Stimulated activated memory B cell treated with anti-CD40 and anti-IgM and Interleukin-4, amounts not matched to agents 10 μg/mL and 1 μg/mL and 100 μg/mL, for 72 hours (primary cell): ENCODE measurements at regions not wholly inside any gene's neighbourhood (a gene's known extent, or its start where the extent isn't known, plus 50 kb on each side); places are given as distances from the start of the nearest gene placed in this dataset.

Experiments
- ATAC-seq: fragments of 150-1000 bp; cut with Tn5 transposase; 2 replicates; pipeline ENCODE4 v1.10.0; 2021
- H3K27ac Mint-ChIP-seq: one replicate; pipeline ENCODE4 v1.8.0; 2022; ENCODE audit warnings: mild to moderate bottlenecking, mixed read lengths
- H3K27me3 Mint-ChIP-seq: one replicate; pipeline ENCODE4 v1.8.0; 2022; ENCODE audit warnings: mixed read lengths
- H3K36me3 Mint-ChIP-seq: one replicate; pipeline ENCODE4 v1.8.0; 2022; ENCODE audit warnings: mixed read lengths
- H3K4me1 Mint-ChIP-seq: one replicate; pipeline ENCODE4 v1.8.0; 2022; ENCODE audit warnings: mixed read lengths
- H3K4me3 Mint-ChIP-seq: one replicate; pipeline ENCODE4 v1.8.0; 2022; ENCODE audit warnings: mild to moderate bottlenecking, moderate library complexity, mixed read lengths
- H3K9me3 Mint-ChIP-seq: one replicate; pipeline ENCODE4 v1.8.0; 2022; ENCODE audit warnings: mixed read lengths

DNA sequence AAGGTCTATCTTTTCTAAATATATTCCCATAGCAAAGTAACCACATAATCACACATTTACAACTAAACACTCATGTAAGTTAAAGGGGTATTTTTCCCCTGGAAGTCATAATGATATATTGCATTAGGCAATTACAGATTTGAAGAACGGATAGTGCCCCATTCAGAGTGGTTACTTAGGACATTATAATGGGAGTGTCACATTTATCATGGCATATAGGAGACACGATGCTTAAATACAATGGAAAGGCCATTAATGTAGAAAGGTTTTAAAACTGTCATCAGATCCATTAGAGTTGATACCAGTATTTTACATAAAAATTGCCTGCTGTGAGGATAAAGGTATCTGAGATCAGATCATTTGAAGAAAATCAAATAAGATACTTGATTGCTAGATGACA lies 582.0 kb upstream of the SEMA6D start:
- no peaks in the 10 kb centered on the region for H3K36me3 Mint-ChIP-seq
- no peak overlapping the region for H3K4me3 Mint-ChIP-seq
- no peaks in the 10 kb centered on the region for H3K27me3 Mint-ChIP-seq
- H3K9me3 Mint-ChIP-seq: no peaks in the 10 kb centered on the region
- no peak overlapping the region for H3K27ac Mint-ChIP-seq
- no peaks in the 10 kb centered on the region for H3K4me1 Mint-ChIP-seq
- ATAC-seq: no peak

DNA sequence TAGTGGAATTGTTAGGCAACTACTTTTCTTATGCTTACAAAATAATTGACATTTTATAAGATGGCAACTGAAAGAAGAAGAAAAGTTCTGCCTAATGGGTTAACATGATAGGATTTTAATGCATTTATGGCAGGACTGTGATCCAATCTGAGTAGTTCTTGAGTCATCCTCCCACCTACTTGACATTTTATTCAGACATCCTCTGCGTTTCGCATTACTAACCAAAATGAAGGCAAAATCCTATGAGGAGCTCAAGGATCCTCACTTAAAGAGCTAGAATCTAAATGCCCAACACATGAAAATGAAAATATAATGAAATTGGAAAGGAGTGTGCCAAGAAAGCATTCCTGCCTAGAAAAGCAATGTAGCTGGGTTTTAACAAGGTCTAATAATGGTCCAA lies 581.1 kb upstream of the SEMA6D start:
- H3K36me3 Mint-ChIP-seq: no peaks in the 10 kb centered on the region
- no peak overlapping the region for H3K4me3 Mint-ChIP-seq
- H3K9me3 Mint-ChIP-seq: no peaks in the 10 kb centered on the region
- H3K27ac Mint-ChIP-seq: no peak overlapping the region
- no peaks in the 10 kb centered on the region for H3K27me3 Mint-ChIP-seq
- no peaks in the 10 kb centered on the region for H3K4me1 Mint-ChIP-seq
- ATAC-seq: no peak

- H3K27ac Mint-ChIP-seq: no peak overlapping the region
- H3K36me3 Mint-ChIP-seq: no peaks in the 10 kb centered on the region
These were observed 577.3 kb upstream of the SEMA6D start for GRCh38 chr15:47139965-47140364.

DNA sequence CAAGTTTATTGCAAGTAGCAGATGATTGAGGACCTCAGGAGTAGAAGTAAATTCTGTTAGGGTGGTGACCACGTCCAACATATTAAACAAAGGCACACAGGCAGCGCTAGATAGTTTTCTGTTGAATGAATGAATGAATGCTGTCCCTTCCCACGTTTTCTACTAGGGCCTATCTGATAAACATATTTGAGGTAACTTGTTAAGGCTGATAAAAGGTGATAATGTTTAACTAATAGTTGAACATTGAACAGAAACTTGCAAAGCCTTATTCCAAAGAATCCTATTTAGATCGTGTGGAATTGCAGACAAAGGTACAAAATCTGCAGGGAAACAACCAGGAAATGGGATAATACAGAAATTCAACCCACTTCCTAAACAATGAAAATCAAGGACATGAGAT lies 559.5 kb upstream of the SEMA6D start:
- H3K9me3 Mint-ChIP-seq: peaks cover 2% of the 10 kb centered on the region
- H3K36me3 Mint-ChIP-seq: no peaks in the 10 kb centered on the region
- no peak overlapping the region for H3K4me3 Mint-ChIP-seq
- ATAC-seq: no peak
- H3K27me3 Mint-ChIP-seq: no peaks in the 10 kb centered on the region
- no peak overlapping the region for H3K27ac Mint-ChIP-seq
- no peaks in the 10 kb centered on the region for H3K4me1 Mint-ChIP-seq

More at GRCh38 chr15:47139965-47140364, 577.3 kb upstream of the SEMA6D start:
- no peak overlapping the region for H3K4me3 Mint-ChIP-seq
- peaks cover 8% of the 10 kb centered on the region for H3K9me3 Mint-ChIP-seq
- H3K4me1 Mint-ChIP-seq: no peaks in the 10 kb centered on the region
- no peaks in the 10 kb centered on the region for H3K27me3 Mint-ChIP-seq
- ATAC-seq: no peak

DNA sequence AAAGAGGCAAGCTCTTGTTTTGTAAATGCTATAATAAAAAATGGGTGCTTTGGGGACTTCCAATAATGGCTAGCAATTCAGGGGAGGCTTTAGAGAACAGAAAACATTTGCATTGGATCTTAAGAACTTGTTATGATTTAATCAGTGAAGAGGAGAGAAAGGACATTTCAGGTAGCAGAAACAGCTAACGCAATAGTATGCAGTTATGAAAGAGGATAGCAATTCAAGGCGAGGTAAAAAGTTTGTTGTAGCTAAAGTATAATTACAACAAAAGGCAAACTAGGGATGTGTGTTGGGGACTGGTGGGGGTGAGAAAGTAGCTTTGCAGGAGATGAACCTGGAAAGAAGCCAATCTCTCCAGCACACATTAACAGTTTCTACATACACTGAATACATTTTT lies 558.7 kb upstream of the SEMA6D start:
- Mint-ChIP-seq H3K27ac (no peak overlapping the region), H3K36me3 (no peaks in the 10 kb centered on the region), H3K4me1 (no peaks in the 10 kb centered on the region), H3K27me3 (no peaks in the 10 kb centered on the region), H3K4me3 (no peak overlapping the region), H3K9me3 (peaks cover 2% of the 10 kb centered on the region)
- ATAC-seq: no peak

- H3K36me3 Mint-ChIP-seq: no peaks in the 10 kb centered on the region
- no peaks in the 10 kb centered on the region for H3K4me1 Mint-ChIP-seq
- ATAC-seq: no peak
- H3K4me3 Mint-ChIP-seq: no peak overlapping the region
- peaks cover 9% of the 10 kb centered on the region for H3K27me3 Mint-ChIP-seq
- H3K27ac Mint-ChIP-seq: no peak overlapping the region
- H3K9me3 Mint-ChIP-seq: peaks cover 2% of the 10 kb centered on the region
These were observed 540.1 kb upstream of the SEMA6D start for GRCh38 chr15:47177177-47177576.

- Mint-ChIP-seq H3K27ac (no peak overlapping the region), H3K36me3 (peaks cover 5% of the 10 kb centered on the region), H3K27me3 (peaks cover 36% of the 10 kb centered on the region), H3K4me1 (peaks cover 11% of the 10 kb centered on the region), H3K9me3 (peaks cover 2% of the 10 kb centered on the region), H3K4me3 (no peak overlapping the region)
- ATAC-seq: no peak
These were observed 537.3 kb upstream of the SEMA6D start for GRCh38 chr15:47179988-47180387.

DNA sequence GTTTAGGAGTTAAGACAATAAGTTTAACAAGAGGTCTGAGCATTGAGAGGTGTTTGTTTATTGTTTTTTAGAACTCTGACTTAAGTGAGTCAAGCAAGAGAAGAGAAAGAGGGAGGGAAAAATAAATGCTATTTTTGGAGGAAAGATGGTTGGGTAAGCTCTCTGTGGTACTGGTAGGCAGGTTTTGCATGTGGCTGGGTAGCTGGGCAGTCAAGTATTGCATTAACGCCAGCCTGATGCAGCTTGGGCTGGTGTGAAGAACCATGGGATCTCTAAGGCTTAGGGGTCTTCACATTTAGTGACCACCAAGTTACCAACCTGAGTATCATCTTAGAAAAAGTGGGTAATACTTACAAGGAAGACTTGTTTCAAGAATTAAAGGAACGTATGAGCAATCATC lies 534.5 kb upstream of the SEMA6D start:
- H3K9me3 Mint-ChIP-seq: peaks cover 2% of the 10 kb centered on the region
- H3K4me1 Mint-ChIP-seq: peaks cover 13% of the 10 kb centered on the region
- H3K36me3 Mint-ChIP-seq: peaks cover 5% of the 10 kb centered on the region
- H3K4me3 Mint-ChIP-seq: no peak overlapping the region
- peaks cover 41% of the 10 kb centered on the region for H3K27me3 Mint-ChIP-seq
- no peak for ATAC-seq
- no peak overlapping the region for H3K27ac Mint-ChIP-seq

GRCh38 chr15:47184003-47184907 lies 533.0 kb upstream of the SEMA6D start:
- Mint-ChIP-seq H3K9me3 (peaks cover 2% of the 10 kb centered on the region), H3K36me3 (peaks cover 5% of the 10 kb centered on the region), H3K4me1 (peaks cover 13% of the 10 kb centered on the region), H3K4me3 (peak overlapping the region; percentile 42), H3K27me3 (peaks cover 41% of the 10 kb centered on the region), H3K27ac (no peak overlapping the region)
- peak; percentile 45 for ATAC-seq

- Mint-ChIP-seq H3K27me3 (peaks cover 41% of the 10 kb centered on the region), H3K9me3 (peaks cover 2% of the 10 kb centered on the region), H3K36me3 (peaks cover 5% of the 10 kb centered on the region), H3K27ac (no peak overlapping the region), H3K4me3 (peak overlapping the region; percentile 38), H3K4me1 (peaks cover 13% of the 10 kb centered on the region)
- ATAC-seq: no peak
These were observed 532.1 kb upstream of the SEMA6D start for GRCh38 chr15:47184908-47185801.

DNA sequence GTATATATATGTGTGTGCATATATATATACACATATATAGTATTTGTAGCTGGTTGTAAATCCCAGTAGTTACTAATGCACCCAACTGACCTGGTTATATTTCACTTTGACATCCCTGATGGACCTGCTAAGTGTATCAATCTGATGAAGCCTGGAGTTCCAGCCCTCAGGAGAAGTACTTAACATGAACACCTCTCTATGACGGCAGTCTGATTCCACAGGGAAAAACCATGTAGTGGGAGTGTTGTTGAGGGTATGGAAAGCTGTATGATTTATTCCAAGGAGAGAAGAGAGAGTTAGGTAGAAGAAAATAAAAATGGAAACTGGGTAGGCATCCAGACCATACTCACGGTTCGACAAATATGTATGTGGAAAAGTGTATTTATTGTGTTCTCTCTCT lies 531.2 kb upstream of the SEMA6D start:
- no peak for ATAC-seq
- Mint-ChIP-seq H3K4me3 (no peak overlapping the region), H3K27ac (no peak overlapping the region), H3K4me1 (peaks cover 13% of the 10 kb centered on the region), H3K36me3 (peaks cover 5% of the 10 kb centered on the region), H3K27me3 (peaks cover 41% of the 10 kb centered on the region), H3K9me3 (peaks cover 2% of the 10 kb centered on the region)

GRCh38 chr15:47188758-47189507 lies 528.4 kb upstream of the SEMA6D start:
- Mint-ChIP-seq H3K4me1 (peaks cover 8% of the 10 kb centered on the region), H3K4me3 (no peak overlapping the region), H3K27me3 (peaks cover 15% of the 10 kb centered on the region), H3K27ac (no peak overlapping the region), H3K9me3 (no peaks in the 10 kb centered on the region), H3K36me3 (peaks cover under 1% of the 10 kb centered on the region)
- ATAC-seq: no peak

DNA sequence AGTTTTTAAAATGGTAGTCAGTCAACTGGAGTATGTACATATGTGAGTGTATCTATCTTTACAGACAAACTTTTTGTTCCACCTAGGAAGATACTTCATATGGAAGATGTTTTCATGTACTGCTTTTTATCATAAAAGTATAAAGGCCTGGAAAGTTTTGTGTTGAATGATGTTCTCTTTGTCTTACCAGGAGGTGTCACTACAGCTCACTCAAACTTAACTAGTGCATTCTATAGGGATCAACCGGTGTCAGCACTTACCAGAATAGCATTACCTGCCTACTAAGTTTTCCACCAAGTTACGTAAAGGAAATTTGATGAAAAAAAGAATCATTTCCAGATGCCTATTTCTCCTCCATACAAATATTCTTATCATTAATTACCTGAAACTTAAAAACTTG lies 522.6 kb upstream of the SEMA6D start:
- ATAC-seq: no peak
- Mint-ChIP-seq H3K36me3 (no peaks in the 10 kb centered on the region), H3K27me3 (no peaks in the 10 kb centered on the region), H3K9me3 (no peaks in the 10 kb centered on the region), H3K4me1 (no peaks in the 10 kb centered on the region), H3K27ac (no peak overlapping the region), H3K4me3 (no peak overlapping the region)

DNA sequence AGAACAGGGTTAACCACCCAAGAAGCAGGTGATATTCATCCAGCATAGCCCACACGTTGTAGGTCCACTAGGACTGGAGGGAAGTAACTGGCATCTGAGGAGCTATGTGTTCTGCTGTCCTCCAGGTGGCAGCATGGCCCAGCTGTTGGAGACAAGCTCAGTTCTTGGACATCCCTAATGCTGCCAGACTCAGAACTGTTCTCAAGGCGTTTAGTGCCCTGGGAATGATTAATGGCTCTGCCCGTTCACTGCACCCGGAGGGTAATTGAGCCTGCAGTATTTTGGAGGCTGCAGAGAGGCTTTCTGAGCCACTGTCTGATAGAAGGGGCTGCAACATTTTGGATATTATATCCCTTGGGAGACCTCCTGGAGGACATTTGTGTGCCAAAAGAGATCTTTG lies 521.3 kb upstream of the SEMA6D start:
- Mint-ChIP-seq H3K27ac (no peak overlapping the region), H3K4me3 (no peak overlapping the region), H3K27me3 (no peaks in the 10 kb centered on the region), H3K36me3 (no peaks in the 10 kb centered on the region), H3K9me3 (no peaks in the 10 kb centered on the region), H3K4me1 (no peaks in the 10 kb centered on the region)
- ATAC-seq: peak; percentile 75

DNA sequence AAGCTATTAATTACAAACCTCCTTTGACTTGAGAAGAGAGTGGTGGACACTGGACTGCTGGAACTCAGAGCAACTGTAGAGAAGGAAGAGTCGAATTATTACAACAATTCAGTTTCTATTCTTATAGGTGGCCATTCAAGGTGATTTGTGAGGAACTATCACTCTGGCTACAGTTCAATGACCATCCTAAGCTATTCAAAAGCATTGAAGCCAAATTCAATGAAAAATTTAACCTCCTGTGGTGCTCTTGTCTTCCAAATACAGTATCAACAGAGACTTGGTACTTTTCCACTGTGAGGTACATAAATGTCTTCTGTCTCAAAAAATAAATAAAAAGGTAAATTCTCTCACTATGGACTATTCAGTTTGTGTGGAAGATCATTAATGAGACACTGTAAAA lies 513.3 kb upstream of the SEMA6D start:
- Mint-ChIP-seq H3K27me3 (no peaks in the 10 kb centered on the region), H3K27ac (no peak overlapping the region)
- ATAC-seq: no peak

More for the DNA sequence above, 513.3 kb upstream of the SEMA6D start:
- no peaks in the 10 kb centered on the region for H3K36me3 Mint-ChIP-seq
- H3K9me3 Mint-ChIP-seq: no peaks in the 10 kb centered on the region
- H3K4me1 Mint-ChIP-seq: no peaks in the 10 kb centered on the region
- H3K4me3 Mint-ChIP-seq: no peak overlapping the region
